ENCODE measurements at regions not wholly inside any gene's neighbourhood (a gene's known extent, or its start where the extent isn't known, plus 50 kb on each side); places are given as distances from the start of the nearest gene placed in this dataset.

DNA sequence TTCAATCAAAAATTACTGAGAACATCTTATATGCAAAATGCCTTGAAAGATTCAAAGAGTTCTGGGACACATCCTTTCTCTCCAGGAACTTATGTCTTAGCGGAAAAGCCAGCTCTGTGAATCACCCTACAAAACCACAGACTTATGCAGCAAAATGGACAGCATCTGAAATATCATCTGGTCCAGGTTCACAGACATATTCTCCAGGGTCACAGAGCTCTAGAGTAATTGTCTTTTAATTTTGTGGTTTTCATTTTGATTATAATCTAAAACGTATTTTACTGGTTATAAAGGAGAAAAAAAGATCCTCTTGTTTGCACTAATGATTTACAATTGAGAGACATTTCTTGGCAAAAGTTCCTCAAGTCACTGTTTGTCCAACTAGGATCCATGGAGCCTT is 246.2 kb downstream of the MSRB3 start (continued):
- TF ChIP-seq, protein P1, sequence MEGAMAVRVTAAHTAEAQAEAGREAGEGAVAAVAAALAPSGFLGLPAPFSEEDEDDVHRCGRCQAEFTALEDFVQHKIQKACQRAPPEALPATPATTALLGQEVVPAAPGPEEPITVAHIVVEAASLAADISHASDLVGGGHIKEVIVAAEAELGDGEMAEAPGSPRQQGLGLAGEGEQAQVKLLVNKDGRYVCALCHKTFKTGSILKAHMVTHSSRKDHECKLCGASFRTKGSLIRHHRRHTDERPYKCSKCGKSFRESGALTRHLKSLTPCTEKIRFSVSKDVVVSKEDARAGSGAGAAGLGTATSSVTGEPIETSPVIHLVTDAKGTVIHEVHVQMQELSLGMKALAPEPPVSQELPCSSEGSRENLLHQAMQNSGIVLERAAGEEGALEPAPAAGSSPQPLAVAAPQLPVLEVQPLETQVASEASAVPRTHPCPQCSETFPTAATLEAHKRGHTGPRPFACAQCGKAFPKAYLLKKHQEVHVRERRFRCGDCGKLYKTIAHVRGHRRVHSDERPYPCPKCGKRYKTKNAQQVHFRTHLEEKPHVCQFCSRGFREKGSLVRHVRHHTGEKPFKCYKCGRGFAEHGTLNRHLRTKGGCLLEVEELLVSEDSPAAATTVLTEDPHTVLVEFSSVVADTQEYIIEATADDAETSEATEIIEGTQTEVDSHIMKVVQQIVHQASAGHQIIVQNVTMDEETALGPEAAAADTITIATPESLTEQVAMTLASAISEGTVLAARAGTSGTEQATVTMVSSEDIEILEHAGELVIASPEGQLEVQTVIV (CRISPR knock-in tag; IDR thresholded peaks at IDR 0.05; ENCODE audit: borderline replicate concordance) = no peak
- TF ChIP-seq MEF2D (tag; conservative IDR thresholded peaks at IDR 0.05; ENCODE audit: low read depth) (no peak), SLC30A9 (CRISPR knock-in tag; IDR thresholded peaks at IDR 0.05) (no peak)

DNA sequence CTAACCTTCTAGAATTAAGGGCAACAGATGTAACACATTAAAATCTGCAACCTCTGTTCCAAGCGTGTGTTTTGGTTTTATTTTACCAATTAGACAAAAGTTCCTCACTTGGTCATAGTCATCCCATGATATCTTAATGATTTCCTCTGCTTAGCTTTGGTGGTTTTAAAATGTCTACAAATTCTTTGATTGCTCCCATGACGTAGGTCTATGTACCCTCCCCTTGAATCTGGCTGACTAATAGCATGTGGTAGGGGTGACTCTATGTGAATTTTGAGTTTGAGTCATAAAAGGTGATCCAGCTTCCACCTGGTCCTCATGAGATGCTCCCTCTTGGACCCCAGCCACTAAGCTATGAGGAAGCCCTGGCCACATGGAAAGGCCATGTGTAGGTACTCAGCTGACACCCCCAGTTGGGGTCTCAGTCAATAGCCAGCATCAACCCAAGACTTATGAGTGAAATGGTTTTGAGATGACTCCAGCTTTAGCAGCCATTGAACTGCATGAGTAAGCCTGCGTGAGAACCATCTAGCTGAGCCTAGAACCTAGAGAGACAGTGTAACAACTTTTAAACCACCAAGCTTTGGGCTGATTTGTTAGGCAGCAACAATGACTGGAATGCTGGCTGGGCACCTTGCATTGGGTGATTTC is 247.1 kb downstream of the MSRB3 start:
- no peak for ATAC-seq

More for the DNA sequence above, 247.1 kb downstream of the MSRB3 start:
- TF ChIP-seq SRSF7 (optimal IDR thresholded peaks at IDR 0.05; ENCODE audit: low read depth, low read length) = no peak
- Histone ChIP-seq H3K9me3 (replicated peaks; ENCODE audit: control insufficient read depth, insufficient read depth, low read depth, low read length) (no peaks in the 10 kb centered on the region), H4K20me1 (replicated peaks; ENCODE audit: control insufficient read depth, insufficient read depth, low read length) (no peaks in the 10 kb centered on the region), H3K4me3 (no peak overlapping the region), H2AFZ (ENCODE audit: low read depth, low read length) (no peak overlapping the region), H3K27ac (ENCODE audit: extremely low read depth, low read depth, low read length) (no peak overlapping the region), H3K4me2 (ENCODE audit: insufficient read depth, low read length) (no peak overlapping the region), H3K9me1 (ENCODE audit: control insufficient read depth, insufficient read depth, low read length) (no peaks in the 10 kb centered on the region), H3K9ac (ENCODE audit: insufficient read depth in 1 of 2, low read depth in 2 of 2, low read length in 2 of 2) (no peak overlapping the region), H3K36me3 (ENCODE audit: control insufficient read depth, insufficient read depth, low read length) (no peaks in the 10 kb centered on the region), H3K79me2 (ENCODE audit: control insufficient read depth, insufficient read depth, low read length) (no peaks in the 10 kb centered on the region), H3K4me1 (replicated peaks in 1 of 2; ENCODE audit: control insufficient read depth in 2 of 2, insufficient read depth in 2 of 2, low read length in 2 of 2) (no peaks in the 10 kb centered on the region), H3K27me3 (ENCODE audit: control insufficient read depth in 2 of 2, insufficient read depth in 2 of 2, low read length in 2 of 2) (no peaks in the 10 kb centered on the region)
- 0% methylated on average over 3 of the region's 3 CpGs for WGBS (ENCODE audit: insufficient coverage, low coverage, missing lambda C conversion rate)
- ChIA-PET POLR2A (no interaction called here), CTCF (ENCODE audit: low intra/inter-chr PET ratio) (no interaction called here)
- intact Hi-C loops (cut with micrococcal nuclease) = no loop called here
- no peak for DNase-seq (ENCODE audit: extremely low read depth in 1 of 4, low spot score in 3 of 4)
- FAIRE-seq = no peak
- no TSS peak for BruUV-seq (replicated peaks)
- in situ Hi-C loops (cut with MboI) = no loop called here
